HCT116 (cell line): ENCODE measurements at regions not wholly inside any gene's neighbourhood (a gene's known extent, or its start where the extent isn't known, plus 50 kb on each side); places are given as distances from the start of the nearest gene placed in this dataset.

Experiments
- ATAC-seq: fragments of 200-7000 bp; cut with Tn5 transposase; 2 replicates; pipeline ENCODE4 v1.9.1; 2020; ENCODE audit warnings: mild to moderate bottlenecking, moderate library complexity
- BruUV-seq: library from RNA; stranded (reverse); fragments of 400-500 nt; replicated peaks from 2 replicates; lab custom pipeline; 2021; lab: Mats Ljungman, UMichigan
- CTCF ChIA-PET: fragments of 300-600 bp; sonication (Branson Sonifier 250); formaldehyde crosslinking; loops from one replicate; lab custom pipeline; 2021; ENCODE audit warnings: antibody characterized with exemption; lab: Charles Lee
- POLR2A ChIA-PET: fragments of 300-600, 350-600 bp; sonication (Branson Sonifier 250); formaldehyde crosslinking; loops from one replicate; lab custom pipeline; 2021; ENCODE audit warnings: antibody characterized with exemption; lab: Charles Lee
- RAD21 ChIA-PET, 2 experiments: fragments of 300-600 bp; sonication (Branson Sonifier 250); formaldehyde crosslinking; loops; one replicate each; lab custom pipeline; 2023; ENCODE audit warnings: low total read pairs in 2 of 2; ENCODE audit not compliant: uncharacterized antibody in 2 of 2, unreplicated experiment in 2 of 2, low non-redundant PET in 1 of 2; lab: Charles Lee
- DNase-seq: peaks from one replicate; pipeline ENCODE4 v3.0.0-alpha.2; 2010; ENCODE audit warnings: low read depth, low spot score
- H2AFZ ChIP-seq: fragments of 200-600 bp; shearing (Covaris generic), sonication (generic); 2 replicates; pipeline ENCODE4 v1.6.1; 2017; ENCODE audit warnings: low read depth, mixed run types, mixed read lengths, antibody characterized with exemption, low read length; ENCODE audit not compliant: poor library complexity, severe bottlenecking
- H3K27ac ChIP-seq: 2 replicates; pipeline ENCODE4 v1.5.1; 2012; ENCODE audit warnings: low read depth, low read length
- H3K27me3 ChIP-seq: fragments of 200-600 bp; sonication (generic); 2 replicates; pipeline ENCODE4 v1.6.1; 2016; ENCODE audit warnings: mixed run types, low read length, mixed read lengths; ENCODE audit not compliant: insufficient read depth
- H3K36me3 ChIP-seq, 2 experiments: fragments of 200-500 bp in 1 of 2; fragments of 200-600 bp in 1 of 2; sonication (Bioruptor generic) in 1 of 2; sonication (generic) in 1 of 2; 2 replicates each; pipeline versions ENCODE4 v1.5.1 to v1.6.1; 2014 to 2016; ENCODE audit warnings: low read length in 2 of 2, inconsistent platforms in 1 of 2, mixed read lengths in 1 of 2, mixed run types in 1 of 2; ENCODE audit not compliant: insufficient read depth in 2 of 2, control insufficient read depth in 1 of 2
- H3K4me1 ChIP-seq, 2 experiments: fragments of 200-600 bp in 1 of 2; sonication (generic) in 1 of 2; 2 replicates each; pipeline versions ENCODE4 v1.5.1 to v1.6.1; 2012 to 2017; ENCODE audit warnings: low read length in 2 of 2, inconsistent platforms in 1 of 2, mild to moderate bottlenecking in 1 of 2, mixed read lengths in 1 of 2, mixed run types in 1 of 2, moderate library complexity in 1 of 2; ENCODE audit not compliant: insufficient read depth in 2 of 2, control insufficient read depth in 1 of 2
- H3K4me2 ChIP-seq: fragments of 200-600 bp; sonication (generic); 2 replicates; pipeline ENCODE4 v1.6.1; 2017; ENCODE audit warnings: mixed run types, low read length, mixed read lengths
- H3K4me3 ChIP-seq, 2 experiments: fragments of 200-600 bp in 1 of 2; sonication (generic) in 1 of 2; replicated peaks in 1 of 2; 2 replicates each; pipeline ENCODE4 v1.5.1; 2011 to 2016; ENCODE audit warnings: low read length in 2 of 2, control low read depth in 1 of 2, low read depth in 1 of 2, mild to moderate bottlenecking in 1 of 2, mixed read lengths in 1 of 2, mixed run types in 1 of 2
- H3K79me2 ChIP-seq: fragments of 200-600 bp; sonication (generic); 2 replicates; pipeline ENCODE4 v1.6.1; 2017; ENCODE audit warnings: mild to moderate bottlenecking, mixed run types, low read length, moderate library complexity, mixed read lengths; ENCODE audit not compliant: insufficient read depth
- H3K9ac ChIP-seq: fragments of 200-600 bp; sonication (generic); 2 replicates; pipeline ENCODE4 v1.6.1; 2016; ENCODE audit warnings: low read length, mixed read lengths
- H3K9me2 ChIP-seq: fragments of 200-600 bp; sonication (generic), shearing (Covaris generic); 2 replicates; pipeline ENCODE4 v1.6.1; 2017; ENCODE audit warnings: mixed run types, mild to moderate bottlenecking, moderate library complexity; ENCODE audit not compliant: insufficient read depth
- H3K9me3 ChIP-seq, 2 experiments: fragments of 200-500 bp in 1 of 2; fragments of 200-600 bp in 1 of 2; sonication (Bioruptor generic) in 1 of 2; sonication (generic) in 1 of 2; 2 replicates each; pipeline ENCODE4 v1.6.1; 2014 to 2017; ENCODE audit warnings: low read length in 2 of 2, mixed read lengths in 2 of 2, inconsistent platforms in 1 of 2, low read depth in 1 of 2, mild to moderate bottlenecking in 1 of 2, mixed run types in 1 of 2, moderate library complexity in 1 of 2; ENCODE audit not compliant: control insufficient read depth in 1 of 2, insufficient read depth in 1 of 2
- H4K20me1 ChIP-seq: fragments of 200-600 bp; sonication (generic), shearing (Covaris generic); 2 replicates; pipeline ENCODE4 v1.6.1; 2017; ENCODE audit warnings: mixed run types, mild to moderate bottlenecking, moderate library complexity; ENCODE audit not compliant: insufficient read depth
- CBX3 ChIP-seq: IDR thresholded peaks from 2 replicates; pipeline ENCODE4 v1.6.1; 2012; ENCODE audit warnings: low read depth
- CEBPB ChIP-seq: IDR thresholded peaks from 2 replicates; pipeline ENCODE4 v1.6.1; 2012; ENCODE audit warnings: low read depth
- EGR1 ChIP-seq: IDR thresholded peaks from 2 replicates; pipeline ENCODE4 v1.6.1; 2012; ENCODE audit warnings: low read depth
- EZH2 ChIP-seq: fragments of 200-600 bp; sonication (generic); IDR thresholded peaks from 2 replicates; pipeline ENCODE4 v1.6.1; 2017; ENCODE audit warnings: antibody characterized with exemption, mixed run types
- EZH2phosphoT487 ChIP-seq: fragments of 200-600 bp; IDR thresholded peaks from 2 replicates; pipeline ENCODE4 v1.6.1; 2018; ENCODE audit warnings: antibody characterized with exemption, borderline replicate concordance
- JUND ChIP-seq: IDR thresholded peaks from 2 replicates; pipeline ENCODE4 v1.6.1; 2012
- RAD21 ChIP-seq: IDR thresholded peaks from 2 replicates; pipeline ENCODE4 v1.6.1; 2012; ENCODE audit warnings: low read depth, mild to moderate bottlenecking
- SIN3A ChIP-seq: IDR thresholded peaks from 2 replicates; pipeline ENCODE4 v1.6.1; 2012; ENCODE audit warnings: low read depth
- SP1 ChIP-seq: IDR thresholded peaks from 2 replicates; pipeline ENCODE4 v1.6.1; 2012; ENCODE audit warnings: low read depth
- TCF7L2 ChIP-seq: IDR thresholded peaks from 2 replicates; pipeline ENCODE4 v1.7.0; 2011; ENCODE audit warnings: borderline replicate concordance, inconsistent platforms; ENCODE audit not compliant: insufficient read depth, insufficient read length; ENCODE audit errors: extremely low read depth
- YY1 ChIP-seq: IDR thresholded peaks from 2 replicates; pipeline ENCODE4 v1.6.1; 2011; ENCODE audit warnings: low read length, low read depth, moderate library complexity, mild to moderate bottlenecking; ENCODE audit not compliant: insufficient replicate concordance; ENCODE audit errors: extremely low read depth
- ZFX ChIP-seq: fragments of 450-650 bp; IDR thresholded peaks from 2 replicates; pipeline ENCODE4 v1.6.1; 2017
- ZNF274 ChIP-seq: fragments of 200-500 bp; sonication (Bioruptor generic); IDR thresholded peaks from 2 replicates; pipeline ENCODE4 v1.6.1; 2014; ENCODE audit warnings: mild to moderate bottlenecking, low read depth, low read length, inconsistent platforms
- intact Hi-C: fragments of 100-400 bp; cut with micrococcal nuclease; formaldehyde crosslinking; loops from 2 replicates; pipeline ENCODE4 v1.10.0; 2022
- TF ChIP-seq, protein P1 (sequence below), 3 experiments: fragments of 200-600 bp in 1 of 3; sonication (generic) in 1 of 3; IDR thresholded peaks in 2 of 3; conservative IDR thresholded peaks in 1 of 3; 2 replicates each; pipeline ENCODE4 v1.5.1; 2012 to 2017; ENCODE audit warnings: low read depth in 2 of 3, low read length in 2 of 3, antibody characterized with exemption in 1 of 3, borderline replicate concordance in 1 of 3, control low read depth in 1 of 3, mild to moderate bottlenecking in 1 of 3, mixed read lengths in 1 of 3, mixed run types in 1 of 3, moderate library complexity in 1 of 3; ENCODE audit not compliant: insufficient read depth in 1 of 3
- TF ChIP-seq, protein P2 (sequence below): IDR thresholded peaks from 2 replicates; pipeline ENCODE4 v1.6.1; 2012

GRCh38 chr3:88997260-88997659 lies 110.2 kb upstream of the EPHA3 start (continued):
- no peak for TF ChIP-seq EZH2
- no peak for TF ChIP-seq EGR1
- no peak for TF ChIP-seq SIN3A

DNA sequence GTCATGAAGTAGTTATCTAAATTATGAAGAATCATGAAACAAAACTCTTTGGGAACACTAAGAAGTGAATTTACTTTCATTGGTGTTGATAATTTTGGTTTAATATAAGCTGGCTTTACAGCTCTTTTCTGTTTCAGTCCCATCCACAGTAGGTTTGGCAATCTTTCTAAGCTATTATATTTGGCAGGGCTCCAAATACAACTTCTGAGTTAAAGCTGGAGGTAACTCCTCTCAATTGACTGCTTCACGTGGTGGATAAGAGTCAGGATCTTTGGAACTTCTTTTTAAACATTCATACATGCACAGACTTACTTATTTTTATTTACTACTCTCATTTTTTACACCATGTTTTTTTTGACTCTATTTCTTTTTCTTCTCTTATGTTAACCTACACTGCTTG lies 106.5 kb upstream of the EPHA3 start:
- no TSS peak for BruUV-seq
- ChIA-PET RAD21 (no interaction called here), POLR2A (no interaction called here)

More for the DNA sequence above, 106.5 kb upstream of the EPHA3 start:
- no peak overlapping the region for H3K9ac ChIP-seq
- H2AFZ ChIP-seq: no peak overlapping the region
- no peaks in the 10 kb centered on the region for H3K27me3 ChIP-seq
- H3K4me1 ChIP-seq: no peaks in the 10 kb centered on the region
- no peaks in the 10 kb centered on the region for H3K79me2 ChIP-seq
- CTCF ChIA-PET: no interaction called here
- no peaks in the 10 kb centered on the region for H3K36me3 ChIP-seq
- ATAC-seq (no peak), DNase-seq (no peak)
- no peaks in the 10 kb centered on the region for H3K9me2 ChIP-seq
- H3K27ac ChIP-seq: no peak overlapping the region
- intact Hi-C loops: no loop called here
- H3K4me3 ChIP-seq: no peak overlapping the region
- TF ChIP-seq EZH2phosphoT487 (no peak), CBX3 (no peak), CEBPB (no peak), ZFX (no peak), JUND (no peak), TCF7L2 (no peak), ZNF274 (no peak), YY1 (no peak), EGR1 (no peak), SP1 (no peak), RAD21 (no peak)
- TF ChIP-seq, protein P1, sequence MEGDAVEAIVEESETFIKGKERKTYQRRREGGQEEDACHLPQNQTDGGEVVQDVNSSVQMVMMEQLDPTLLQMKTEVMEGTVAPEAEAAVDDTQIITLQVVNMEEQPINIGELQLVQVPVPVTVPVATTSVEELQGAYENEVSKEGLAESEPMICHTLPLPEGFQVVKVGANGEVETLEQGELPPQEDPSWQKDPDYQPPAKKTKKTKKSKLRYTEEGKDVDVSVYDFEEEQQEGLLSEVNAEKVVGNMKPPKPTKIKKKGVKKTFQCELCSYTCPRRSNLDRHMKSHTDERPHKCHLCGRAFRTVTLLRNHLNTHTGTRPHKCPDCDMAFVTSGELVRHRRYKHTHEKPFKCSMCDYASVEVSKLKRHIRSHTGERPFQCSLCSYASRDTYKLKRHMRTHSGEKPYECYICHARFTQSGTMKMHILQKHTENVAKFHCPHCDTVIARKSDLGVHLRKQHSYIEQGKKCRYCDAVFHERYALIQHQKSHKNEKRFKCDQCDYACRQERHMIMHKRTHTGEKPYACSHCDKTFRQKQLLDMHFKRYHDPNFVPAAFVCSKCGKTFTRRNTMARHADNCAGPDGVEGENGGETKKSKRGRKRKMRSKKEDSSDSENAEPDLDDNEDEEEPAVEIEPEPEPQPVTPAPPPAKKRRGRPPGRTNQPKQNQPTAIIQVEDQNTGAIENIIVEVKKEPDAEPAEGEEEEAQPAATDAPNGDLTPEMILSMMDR (IDR thresholded peaks at IDR 0.05 in 2 of 3, conservative IDR thresholded peaks at IDR 0.05 in 1 of 3; ENCODE audit: borderline replicate concordance in 1 of 3, insufficient read depth in 1 of 3, low read depth in 2 of 3, low read length in 2 of 3): no peak
- TF ChIP-seq, protein P2, sequence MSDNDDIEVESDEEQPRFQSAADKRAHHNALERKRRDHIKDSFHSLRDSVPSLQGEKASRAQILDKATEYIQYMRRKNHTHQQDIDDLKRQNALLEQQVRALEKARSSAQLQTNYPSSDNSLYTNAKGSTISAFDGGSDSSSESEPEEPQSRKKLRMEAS: no peak
- H3K9me3 ChIP-seq: peaks cover 11 to 19% of the 10 kb centered on the region in 2 experiments; a peak in 2 of 4 replicates
- H4K20me1 ChIP-seq: no peaks in the 10 kb centered on the region
- no peak overlapping the region for H3K4me2 ChIP-seq
